Embryonic facial prominence (tissue), 1 donor: ENCODE measurements at regions not wholly inside any gene's neighbourhood (a gene's known extent, or its start where the extent isn't known, plus 50 kb on each side); places are given as distances from the start of the nearest gene placed in this dataset.

Source experiments
- DNase-seq: peaks from one replicate; pipeline ENCODE4 v3.0.0-alpha.2; 2016; ENCODE audit errors: extremely low spot score

GRCh38 chr5:54651482-54652076 is 134.0 kb downstream of the SNX18 start:
- DNase-seq = no peak

GRCh38 chr5:54649041-54649504 is 131.5 kb downstream of the SNX18 start:
- no peak for DNase-seq

GRCh38 chr5:54646356-54647101 is 129.0 kb downstream of the SNX18 start:
- DNase-seq = no peak

GRCh38 chr5:54645882-54646355 is 128.4 kb downstream of the SNX18 start:
- peak; percentile 71 for DNase-seq

- DNase-seq = no peak
These were observed 126.7 kb downstream of the SNX18 start for GRCh38 chr5:54644226-54644625.

- DNase-seq = no peak
These were observed 126.1 kb downstream of the SNX18 start for GRCh38 chr5:54643685-54644106.

GRCh38 chr5:54639621-54640020 is 122.1 kb downstream of the SNX18 start:
- no peak for DNase-seq

GRCh38 chr5:54638106-54638505 is 120.5 kb downstream of the SNX18 start:
- DNase-seq = no peak

- DNase-seq = no peak
These were observed 120.1 kb downstream of the SNX18 start for GRCh38 chr5:54637654-54638053.

GRCh38 chr5:54634089-54634488 is 116.5 kb downstream of the SNX18 start:
- DNase-seq = no peak

- DNase-seq = no peak
These were observed 114.7 kb downstream of the SNX18 start for GRCh38 chr5:54632131-54632701.

- no peak for DNase-seq
These were observed 113.3 kb downstream of the SNX18 start for GRCh38 chr5:54630738-54631359.

GRCh38 chr5:54629115-54629514 is 111.6 kb downstream of the SNX18 start:
- no peak for DNase-seq

GRCh38 chr5:54628050-54628449 is 110.5 kb downstream of the SNX18 start:
- no peak for DNase-seq

- no peak for DNase-seq
These were observed 108.8 kb downstream of the SNX18 start for GRCh38 chr5:54626407-54626806.

- no peak for DNase-seq
These were observed 107.4 kb downstream of the SNX18 start for GRCh38 chr5:54624805-54625568.

GRCh38 chr5:54621709-54622108 is 104.2 kb downstream of the SNX18 start:
- no peak for DNase-seq

GRCh38 chr5:54621048-54621447 is 103.5 kb downstream of the SNX18 start:
- DNase-seq = no peak

GRCh38 chr5:54620141-54620933 is 102.8 kb downstream of the SNX18 start:
- DNase-seq = no peak

- DNase-seq = no peak
These were observed 102.2 kb downstream of the SNX18 start for GRCh38 chr5:54619731-54620130.
